ENCODE measurements at regions not wholly inside any gene's neighbourhood (a gene's known extent, or its start where the extent isn't known, plus 50 kb on each side); places are given as distances from the start of the nearest gene placed in this dataset.

DNA sequence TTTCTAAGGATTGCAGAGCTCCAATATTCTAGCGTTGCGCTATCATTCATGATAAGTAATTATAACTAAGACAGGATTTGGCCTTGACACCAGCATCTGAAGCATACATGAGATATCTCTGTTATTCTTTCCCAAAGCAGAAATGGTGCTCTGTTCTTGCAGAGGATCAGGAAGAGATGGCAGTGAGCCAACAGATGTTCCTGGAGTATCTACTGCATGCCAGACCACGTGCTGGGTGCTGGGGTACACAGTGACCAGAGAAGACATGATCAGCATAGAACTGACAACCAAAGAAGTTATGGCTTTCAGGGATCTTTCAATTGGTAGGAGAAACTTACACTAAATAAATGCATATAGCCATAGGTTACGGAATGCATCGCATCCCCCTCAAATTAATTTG, 63.7 kb upstream of the PLXNA4 start:
- H3K4me3 ChIP-seq (replicated peaks in 1 of 2; ENCODE audit: low read depth in 1 of 2, low read length in 2 of 2) = no peak overlapping the region
- intact Hi-C loops (cut with micrococcal nuclease) = no loop called here
- ChIA-PET POLR2A (no interaction called here), CTCF (no interaction called here), RAD21 (ENCODE audit: low non-redundant PET in 1 of 2, low total read pairs in 2 of 2, uncharacterized antibody in 2 of 2, unreplicated experiment in 2 of 2) (no interaction called here)
- H2AFZ ChIP-seq (ENCODE audit: low read depth, low read length, poor library complexity, severe bottlenecking) = no peak overlapping the region
- TF ChIP-seq SRF (IDR thresholded peaks at IDR 0.05; ENCODE audit: low read depth) = no peak
- TF ChIP-seq, protein P1, sequence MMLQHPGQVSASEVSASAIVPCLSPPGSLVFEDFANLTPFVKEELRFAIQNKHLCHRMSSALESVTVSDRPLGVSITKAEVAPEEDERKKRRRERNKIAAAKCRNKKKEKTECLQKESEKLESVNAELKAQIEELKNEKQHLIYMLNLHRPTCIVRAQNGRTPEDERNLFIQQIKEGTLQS (IDR thresholded peaks at IDR 0.05) = no peak
- no peak for TF ChIP-seq TCF7L2 (IDR thresholded peaks at IDR 0.05; ENCODE audit: borderline replicate concordance, extremely low read depth, insufficient read depth, insufficient read length)
- TF ChIP-seq ZNF274 (IDR thresholded peaks at IDR 0.05; ENCODE audit: low read depth, low read length) = no peak
- TF ChIP-seq YY1 (IDR thresholded peaks at IDR 0.05; ENCODE audit: extremely low read depth, insufficient replicate concordance, low read depth, low read length) = no peak
- no peak for TF ChIP-seq ZFX (IDR thresholded peaks at IDR 0.05)
- no peak for TF ChIP-seq EZH2phosphoT487 (IDR thresholded peaks at IDR 0.05; ENCODE audit: borderline replicate concordance)
- TF ChIP-seq, protein P2, sequence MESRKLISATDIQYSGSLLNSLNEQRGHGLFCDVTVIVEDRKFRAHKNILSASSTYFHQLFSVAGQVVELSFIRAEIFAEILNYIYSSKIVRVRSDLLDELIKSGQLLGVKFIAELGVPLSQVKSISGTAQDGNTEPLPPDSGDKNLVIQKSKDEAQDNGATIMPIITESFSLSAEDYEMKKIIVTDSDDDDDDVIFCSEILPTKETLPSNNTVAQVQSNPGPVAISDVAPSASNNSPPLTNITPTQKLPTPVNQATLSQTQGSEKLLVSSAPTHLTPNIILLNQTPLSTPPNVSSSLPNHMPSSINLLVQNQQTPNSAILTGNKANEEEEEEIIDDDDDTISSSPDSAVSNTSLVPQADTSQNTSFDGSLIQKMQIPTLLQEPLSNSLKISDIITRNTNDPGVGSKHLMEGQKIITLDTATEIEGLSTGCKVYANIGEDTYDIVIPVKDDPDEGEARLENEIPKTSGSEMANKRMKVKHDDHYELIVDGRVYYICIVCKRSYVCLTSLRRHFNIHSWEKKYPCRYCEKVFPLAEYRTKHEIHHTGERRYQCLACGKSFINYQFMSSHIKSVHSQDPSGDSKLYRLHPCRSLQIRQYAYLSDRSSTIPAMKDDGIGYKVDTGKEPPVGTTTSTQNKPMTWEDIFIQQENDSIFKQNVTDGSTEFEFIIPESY (IDR thresholded peaks at IDR 0.05; ENCODE audit: extremely low read depth, insufficient replicate concordance, low read length) = no peak
- TF ChIP-seq, protein P3, sequence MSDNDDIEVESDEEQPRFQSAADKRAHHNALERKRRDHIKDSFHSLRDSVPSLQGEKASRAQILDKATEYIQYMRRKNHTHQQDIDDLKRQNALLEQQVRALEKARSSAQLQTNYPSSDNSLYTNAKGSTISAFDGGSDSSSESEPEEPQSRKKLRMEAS (IDR thresholded peaks at IDR 0.05) = no peak
- TF ChIP-seq, protein P4, sequence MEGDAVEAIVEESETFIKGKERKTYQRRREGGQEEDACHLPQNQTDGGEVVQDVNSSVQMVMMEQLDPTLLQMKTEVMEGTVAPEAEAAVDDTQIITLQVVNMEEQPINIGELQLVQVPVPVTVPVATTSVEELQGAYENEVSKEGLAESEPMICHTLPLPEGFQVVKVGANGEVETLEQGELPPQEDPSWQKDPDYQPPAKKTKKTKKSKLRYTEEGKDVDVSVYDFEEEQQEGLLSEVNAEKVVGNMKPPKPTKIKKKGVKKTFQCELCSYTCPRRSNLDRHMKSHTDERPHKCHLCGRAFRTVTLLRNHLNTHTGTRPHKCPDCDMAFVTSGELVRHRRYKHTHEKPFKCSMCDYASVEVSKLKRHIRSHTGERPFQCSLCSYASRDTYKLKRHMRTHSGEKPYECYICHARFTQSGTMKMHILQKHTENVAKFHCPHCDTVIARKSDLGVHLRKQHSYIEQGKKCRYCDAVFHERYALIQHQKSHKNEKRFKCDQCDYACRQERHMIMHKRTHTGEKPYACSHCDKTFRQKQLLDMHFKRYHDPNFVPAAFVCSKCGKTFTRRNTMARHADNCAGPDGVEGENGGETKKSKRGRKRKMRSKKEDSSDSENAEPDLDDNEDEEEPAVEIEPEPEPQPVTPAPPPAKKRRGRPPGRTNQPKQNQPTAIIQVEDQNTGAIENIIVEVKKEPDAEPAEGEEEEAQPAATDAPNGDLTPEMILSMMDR (IDR thresholded peaks at IDR 0.05 in 2 of 3, conservative IDR thresholded peaks at IDR 0.05 in 1 of 3; ENCODE audit: borderline replicate concordance in 1 of 3, insufficient read depth in 1 of 3, low read depth in 2 of 3, low read length in 2 of 3) = no peak
- no peak for TF ChIP-seq ELF1 (IDR thresholded peaks at IDR 0.05; ENCODE audit: borderline replicate concordance, low read depth)
- TF ChIP-seq CBX3 (IDR thresholded peaks at IDR 0.05; ENCODE audit: low read depth) = no peak
- no peak for TF ChIP-seq EZH2 (IDR thresholded peaks at IDR 0.05)
- TF ChIP-seq SIN3A (IDR thresholded peaks at IDR 0.05; ENCODE audit: low read depth) = no peak
- TF ChIP-seq SP1 (IDR thresholded peaks at IDR 0.05; ENCODE audit: low read depth) = no peak
- TF ChIP-seq JUND (IDR thresholded peaks at IDR 0.05) = no peak
- TF ChIP-seq, protein P5, sequence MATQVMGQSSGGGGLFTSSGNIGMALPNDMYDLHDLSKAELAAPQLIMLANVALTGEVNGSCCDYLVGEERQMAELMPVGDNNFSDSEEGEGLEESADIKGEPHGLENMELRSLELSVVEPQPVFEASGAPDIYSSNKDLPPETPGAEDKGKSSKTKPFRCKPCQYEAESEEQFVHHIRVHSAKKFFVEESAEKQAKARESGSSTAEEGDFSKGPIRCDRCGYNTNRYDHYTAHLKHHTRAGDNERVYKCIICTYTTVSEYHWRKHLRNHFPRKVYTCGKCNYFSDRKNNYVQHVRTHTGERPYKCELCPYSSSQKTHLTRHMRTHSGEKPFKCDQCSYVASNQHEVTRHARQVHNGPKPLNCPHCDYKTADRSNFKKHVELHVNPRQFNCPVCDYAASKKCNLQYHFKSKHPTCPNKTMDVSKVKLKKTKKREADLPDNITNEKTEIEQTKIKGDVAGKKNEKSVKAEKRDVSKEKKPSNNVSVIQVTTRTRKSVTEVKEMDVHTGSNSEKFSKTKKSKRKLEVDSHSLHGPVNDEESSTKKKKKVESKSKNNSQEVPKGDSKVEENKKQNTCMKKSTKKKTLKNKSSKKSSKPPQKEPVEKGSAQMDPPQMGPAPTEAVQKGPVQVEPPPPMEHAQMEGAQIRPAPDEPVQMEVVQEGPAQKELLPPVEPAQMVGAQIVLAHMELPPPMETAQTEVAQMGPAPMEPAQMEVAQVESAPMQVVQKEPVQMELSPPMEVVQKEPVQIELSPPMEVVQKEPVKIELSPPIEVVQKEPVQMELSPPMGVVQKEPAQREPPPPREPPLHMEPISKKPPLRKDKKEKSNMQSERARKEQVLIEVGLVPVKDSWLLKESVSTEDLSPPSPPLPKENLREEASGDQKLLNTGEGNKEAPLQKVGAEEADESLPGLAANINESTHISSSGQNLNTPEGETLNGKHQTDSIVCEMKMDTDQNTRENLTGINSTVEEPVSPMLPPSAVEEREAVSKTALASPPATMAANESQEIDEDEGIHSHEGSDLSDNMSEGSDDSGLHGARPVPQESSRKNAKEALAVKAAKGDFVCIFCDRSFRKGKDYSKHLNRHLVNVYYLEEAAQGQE (IDR thresholded peaks at IDR 0.05; ENCODE audit: low read depth) = no peak
- TF ChIP-seq EGR1 (IDR thresholded peaks at IDR 0.05; ENCODE audit: low read depth) = no peak
- H3K79me2 ChIP-seq (ENCODE audit: insufficient read depth, low read length) = no peaks in the 10 kb centered on the region
- H3K27me3 ChIP-seq (ENCODE audit: insufficient read depth, low read length) = no peaks in the 10 kb centered on the region
- BruUV-seq (replicated peaks) = no TSS peak
- no peak overlapping the region for H3K27ac ChIP-seq (ENCODE audit: low read depth, low read length)
- H4K20me1 ChIP-seq (ENCODE audit: insufficient read depth) = no peaks in the 10 kb centered on the region
- ATAC-seq (no peak), DNase-seq (ENCODE audit: low read depth, low spot score) (no peak)
- no peaks in the 10 kb centered on the region for H3K9me2 ChIP-seq (ENCODE audit: insufficient read depth)
- no peak overlapping the region for H3K9ac ChIP-seq (ENCODE audit: low read length)
- H3K36me3 ChIP-seq (ENCODE audit: control insufficient read depth in 1 of 2, insufficient read depth in 2 of 2, low read length in 2 of 2) = no peaks in the 10 kb centered on the region
- no peak overlapping the region for H3K4me2 ChIP-seq (ENCODE audit: low read length)
- no peaks in the 10 kb centered on the region for H3K9me3 ChIP-seq (ENCODE audit: control insufficient read depth in 1 of 2, insufficient read depth in 1 of 2, low read depth in 1 of 2, low read length in 2 of 2)
- no peaks in the 10 kb centered on the region for H3K4me1 ChIP-seq (ENCODE audit: control insufficient read depth in 1 of 2, insufficient read depth in 2 of 2, low read length in 2 of 2)
